Aorta (tissue), 5 donors: ENCODE measurements at regions not wholly inside any gene's neighbourhood (a gene's known extent, or its start where the extent isn't known, plus 50 kb on each side); places are given as distances from the start of the nearest gene placed in this dataset.
"Not testable (repeated sequence)": the region's sequence is repeated elsewhere in the genome, so short reads cannot be mapped to it uniquely, and the experiment has no call there.

ENCODE experiments used
- ATAC-seq: fragments of 200-7000 bp; cut with Tn5 transposase; one replicate; pipeline ENCODE4 v1.9.1; 2022; ENCODE audit warnings: moderate library complexity; ENCODE audit not compliant: low FRiP score
- DNase-seq, 2 donors: peaks; one replicate each; pipeline ENCODE4 v3.0.0-alpha.2; 2020
- H3K27ac ChIP-seq, 2 donors: one replicate each; pipeline ENCODE4 v1.5.1; 2013; ENCODE audit warnings: low read length in 2 of 2, mild to moderate bottlenecking in 2 of 2, moderate library complexity in 2 of 2, control low read depth in 1 of 2, inconsistent platforms in 1 of 2, low read depth in 1 of 2
- H3K27me3 ChIP-seq, 2 donors: one replicate each; pipeline ENCODE4 v1.6.1; 2013; ENCODE audit warnings: control low read depth in 1 of 2, low read length in 1 of 2, mild to moderate bottlenecking in 1 of 2, moderate library complexity in 1 of 2; ENCODE audit not compliant: insufficient read depth in 2 of 2, control insufficient read depth in 1 of 2
- H3K36me3 ChIP-seq, 2 donors: one replicate each; pipeline ENCODE4 v1.6.1; 2013; ENCODE audit warnings: control low read depth in 1 of 2, low read length in 1 of 2, mild to moderate bottlenecking in 1 of 2; ENCODE audit not compliant: insufficient read depth in 2 of 2, control insufficient read depth in 1 of 2
- H3K4me1 ChIP-seq, 2 donors: one replicate each; pipeline ENCODE4 v1.6.1; 2013; ENCODE audit warnings: low read length in 2 of 2, control low read depth in 1 of 2, mild to moderate bottlenecking in 1 of 2, moderate library complexity in 1 of 2; ENCODE audit not compliant: insufficient read depth in 2 of 2, control insufficient read depth in 1 of 2
- H3K4me3 ChIP-seq, 2 donors: one replicate each; pipeline ENCODE4 v1.5.1; 2013; ENCODE audit warnings: low read length in 2 of 2, control low read depth in 1 of 2, mild to moderate bottlenecking in 1 of 2
- H3K9me3 ChIP-seq: one replicate; pipeline ENCODE4 v1.6.1; 2013; ENCODE audit warnings: mild to moderate bottlenecking, low read length; ENCODE audit not compliant: control insufficient read depth
- WGBS, 2 donors: extraction: QIAGEN DNeasy Blood & Tissue Kit; methylation state at CpG; one replicate each; pipeline ENCODE4 v1.1.7; 2013; 5-methylcytosine and 5-hydroxymethylcytosine counted together
- intact Hi-C, 2 donors: fragments of 100-400 bp; cut with DNase I; formaldehyde crosslinking; loops; one replicate each; pipeline versions ENCODE4 v1.14.2 to v1.15.0; 2022
- donor health status: healthy with polysubstance abuse.
- donor health status: Bipolar disorder and iron deficiency.
- donor health status: DM: no; HTN: no; CAD: no.
- donor health status: DM: no; HTN: no; CAD: no.
- donor health status: DM: yes; HTN: yes; CAD: no.

DNA sequence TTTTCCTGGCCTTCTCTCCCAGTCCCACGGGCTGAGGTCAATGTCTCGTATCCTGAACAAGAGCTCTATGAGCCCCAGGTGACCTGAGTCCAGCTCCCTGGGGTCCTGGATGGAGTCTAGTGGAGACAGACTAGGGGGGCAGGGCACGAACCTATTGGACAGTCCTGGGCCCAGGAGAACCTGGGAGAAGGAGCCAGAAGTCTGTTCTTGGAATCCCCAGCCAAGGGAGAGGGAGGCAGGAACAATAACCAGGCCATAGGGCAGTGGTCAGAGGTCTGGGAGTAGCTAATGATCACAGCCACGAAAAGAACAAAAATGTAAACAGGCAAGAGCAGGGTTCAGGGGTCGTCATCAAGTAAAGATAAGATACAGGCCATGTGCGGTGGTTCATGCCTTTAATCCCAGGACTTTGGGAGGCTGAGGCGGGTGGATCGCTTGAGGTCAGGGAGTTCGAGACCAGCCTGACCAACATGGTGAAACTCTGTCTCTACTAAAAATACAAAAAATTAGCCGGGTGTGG lies 60.8 kb downstream of the COPRS start:
- Histone ChIP-seq H3K4me3 (no peak overlapping the region), H3K27me3 (no peaks in the 10 kb centered on the region), H3K27ac (no peak overlapping the region), H3K4me1 (no peaks in the 10 kb centered on the region), H3K36me3 (no peaks in the 10 kb centered on the region), H3K9me3 (no peaks in the 10 kb centered on the region)
- DNase-seq (no peak), ATAC-seq (no peak)
- intact Hi-C loops = no loop called here
- WGBS, 2 donors = 82 to 86% methylated on average over 10 of the region's 10 CpGs

- H3K9me3 ChIP-seq, H3K36me3 ChIP-seq, H3K27me3 ChIP-seq, DNase-seq, H3K4me1 ChIP-seq, H3K4me3 ChIP-seq, intact Hi-C loops, ATAC-seq, H3K27ac ChIP-seq: not testable (repeated sequence)
- WGBS, 2 donors = 98 to 99% methylated on average over 7 of the region's 7 CpGs
These were observed 63.1 kb downstream of the COPRS start for GRCh38 chr17:31795941-31796340.

DNA sequence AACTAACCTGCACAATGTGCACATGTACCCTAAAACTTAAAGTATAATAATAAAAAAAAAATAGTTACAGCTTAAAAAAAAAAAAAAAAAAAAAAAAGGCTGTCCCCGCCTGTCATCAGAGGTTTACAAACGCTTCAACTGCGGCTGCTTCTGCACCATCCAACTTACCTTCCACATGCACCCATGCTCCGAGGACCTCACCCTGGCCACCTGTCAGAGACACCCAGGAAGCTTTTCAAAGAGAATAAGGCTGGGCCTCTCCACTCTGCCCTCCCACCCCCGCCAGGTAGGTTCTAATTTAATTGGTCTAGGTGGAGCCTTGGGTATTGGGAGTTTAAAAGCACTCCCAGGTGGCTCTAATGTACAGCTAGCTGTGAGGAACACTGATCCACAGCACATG lies 64.9 kb downstream of the COPRS start:
- H3K9me3 ChIP-seq = no peaks in the 10 kb centered on the region
- no peak overlapping the region for H3K4me3 ChIP-seq
- no peaks in the 10 kb centered on the region for H3K36me3 ChIP-seq
- 95 to 96% methylated on average over 5 of the region's 5 CpGs for WGBS, 2 donors
- DNase-seq (no peak), ATAC-seq (no peak)
- no peaks in the 10 kb centered on the region for H3K27me3 ChIP-seq
- intact Hi-C loops = no loop called here
- H3K27ac ChIP-seq = no peak overlapping the region
- no peaks in the 10 kb centered on the region for H3K4me1 ChIP-seq

GRCh38 chr17:31793634-31794033 lies 65.4 kb downstream of the COPRS start:
- 85 to 99% methylated on average over 6 to 7 of the region's 7 CpGs for WGBS, 2 donors

DNA sequence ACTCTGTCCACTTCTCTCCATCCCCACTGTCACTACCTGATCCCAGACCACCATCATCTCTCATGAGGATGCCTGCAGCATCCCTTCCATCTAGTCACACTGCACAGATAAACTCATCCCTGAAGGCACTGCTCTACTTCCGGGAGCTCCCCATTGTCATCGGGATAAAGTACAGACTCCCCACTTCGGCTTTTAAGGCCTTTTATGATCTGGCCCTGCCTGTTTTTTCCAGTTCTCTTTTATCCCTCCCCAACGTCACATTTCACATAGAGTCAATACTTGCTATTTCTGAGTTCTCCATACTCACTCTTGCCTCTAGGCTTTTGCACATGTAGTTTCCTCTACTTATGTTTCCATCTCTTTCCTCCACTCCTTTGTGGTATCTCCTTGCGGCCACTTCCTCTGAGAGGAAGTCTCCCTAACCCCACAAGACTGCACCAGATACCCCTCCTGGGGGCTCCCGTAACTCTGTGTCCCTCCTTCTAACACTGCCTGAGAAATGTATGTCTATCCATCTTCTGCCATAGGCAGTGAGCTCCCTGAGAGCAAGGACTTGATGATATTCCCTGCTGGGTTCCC lies 66.9 kb downstream of the COPRS start:
- intact Hi-C loops = no loop called here
- Histone ChIP-seq H3K4me3 (no peak overlapping the region), H3K27ac (peak overlapping the region in 1 of 2 donors; percentile 10), H3K9me3 (no peaks in the 10 kb centered on the region), H3K27me3 (no peaks in the 10 kb centered on the region), H3K4me1 (no peaks in the 10 kb centered on the region), H3K36me3 (no peaks in the 10 kb centered on the region)
- 66 to 82% methylated on average over 6 of the region's 6 CpGs for whole genome bisulfite sequencing, 2 donors
- ATAC-seq (no peak), DNase-seq (no peak)

More at GRCh38 chr17:31793634-31794033, 65.4 kb downstream of the COPRS start:
- DNase-seq, ATAC-seq, H3K27me3 ChIP-seq, H3K4me3 ChIP-seq, intact Hi-C loops, H3K4me1 ChIP-seq, H3K9me3 ChIP-seq, H3K36me3 ChIP-seq, H3K27ac ChIP-seq: not testable (repeated sequence)

- 88 to 93% methylated on average over 12 of the region's 12 CpGs for WGBS, 2 donors
- Histone ChIP-seq H3K36me3 (no peaks in the 10 kb centered on the region), H3K4me3 (no peak overlapping the region), H3K27me3 (no peaks in the 10 kb centered on the region), H3K9me3 (no peaks in the 10 kb centered on the region), H3K27ac (no peak overlapping the region), H3K4me1 (no peaks in the 10 kb centered on the region)
- ATAC-seq (no peak), DNase-seq (no peak)
- intact Hi-C loops = no loop called here
These were observed 69.1 kb downstream of the COPRS start for GRCh38 chr17:31789707-31790505.

- no peaks in the 10 kb centered on the region for H3K4me1 ChIP-seq
- H3K27me3 ChIP-seq = no peaks in the 10 kb centered on the region
- intact Hi-C loops = loop anchor here in 1 of 2 donors (1.0 kb wide), 1 partner anchor 22 kb away; no protein-coding TSS in a partner anchor
- no peak overlapping the region for H3K27ac ChIP-seq
- no peaks in the 10 kb centered on the region for H3K9me3 ChIP-seq
- no peaks in the 10 kb centered on the region for H3K36me3 ChIP-seq
- 94 to 97% methylated on average over 4 of the region's 4 CpGs for WGBS, 2 donors
- no peak overlapping the region for H3K4me3 ChIP-seq
- no peak for DNase-seq
- no peak for ATAC-seq
These were observed 70.1 kb downstream of the COPRS start for GRCh38 chr17:31788956-31789355.

DNA sequence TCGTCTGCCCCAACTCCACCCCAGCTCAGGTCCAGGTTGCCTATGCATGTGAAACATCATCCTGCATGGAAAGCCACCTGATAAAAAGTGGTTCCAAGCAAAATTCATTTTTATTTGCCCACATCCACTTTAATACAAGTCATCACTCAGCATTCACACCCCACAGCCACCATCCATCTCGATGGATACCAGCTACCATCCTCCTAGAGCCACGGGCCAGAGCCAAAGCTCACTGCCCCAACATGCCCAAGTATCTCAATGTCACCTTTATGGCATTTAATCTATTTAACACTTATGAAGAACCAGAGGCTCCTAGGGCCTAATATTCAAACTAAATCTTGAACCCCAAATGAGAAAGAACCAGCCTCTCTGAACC lies 70.5 kb downstream of the COPRS start:
- H3K4me3 ChIP-seq = no peak overlapping the region
- ATAC-seq (no peak), DNase-seq (no peak)
- H3K9me3 ChIP-seq = no peaks in the 10 kb centered on the region
- intact Hi-C loops = loop anchor here in 1 of 2 donors (1.0 kb wide), 1 partner anchor 23 kb away; no protein-coding TSS in a partner anchor
- no peaks in the 10 kb centered on the region for H3K27me3 ChIP-seq
- 38 to 39% methylated on average over 3 of the region's 3 CpGs for WGBS, 2 donors
- H3K4me1 ChIP-seq = no peaks in the 10 kb centered on the region
- H3K36me3 ChIP-seq = no peaks in the 10 kb centered on the region
- H3K27ac ChIP-seq = peak overlapping the region in 1 of 2 donors; percentile 46
